HG03571 (cell line): ENCODE measurements at regions not wholly inside any gene's neighbourhood (a gene's known extent, or its start where the extent isn't known, plus 50 kb on each side); places are given as distances from the start of the nearest gene placed in this dataset.

Experiments
- ATAC-seq: cut with Tn5 transposase; IDR thresholded peaks from one replicate; pipeline ENCODE4 v1.9.1; 2021; ENCODE audit not compliant: unreplicated experiment

GRCh38 chr4:64497491-64497890 lies 88.2 kb upstream of the TECRL start:
- ATAC-seq, result no peak

- ATAC-seq, result no peak
Observed at GRCh38 chr4:64495946-64496345, 86.7 kb upstream of the TECRL start.

- ATAC-seq, result no peak
Observed at GRCh38 chr4:64489628-64490027, 80.4 kb upstream of the TECRL start.

- no peak for ATAC-seq
Observed at GRCh38 chr4:64479338-64479737, 70.1 kb upstream of the TECRL start.

GRCh38 chr4:64477127-64477526 lies 67.9 kb upstream of the TECRL start:
- no peak for ATAC-seq

- ATAC-seq, result no peak
Observed at GRCh38 chr4:64465263-64465662, 56.0 kb upstream of the TECRL start.

GRCh38 chr4:64464581-64464980 lies 55.3 kb upstream of the TECRL start:
- no peak for ATAC-seq
